HG03095 (cell line): ENCODE measurements at regions not wholly inside any gene's neighbourhood (a gene's known extent, or its start where the extent isn't known, plus 50 kb on each side); places are given as distances from the start of the nearest gene placed in this dataset.
"Not testable (repeated sequence)": the region's sequence is repeated elsewhere in the genome, so short reads cannot be mapped to it uniquely, and the experiment has no call there.

Experiments
- ATAC-seq: cut with Tn5 transposase; IDR thresholded peaks from one replicate; pipeline ENCODE4 v1.9.1; 2021; ENCODE audit warnings: moderate library complexity; ENCODE audit not compliant: unreplicated experiment

DNA sequence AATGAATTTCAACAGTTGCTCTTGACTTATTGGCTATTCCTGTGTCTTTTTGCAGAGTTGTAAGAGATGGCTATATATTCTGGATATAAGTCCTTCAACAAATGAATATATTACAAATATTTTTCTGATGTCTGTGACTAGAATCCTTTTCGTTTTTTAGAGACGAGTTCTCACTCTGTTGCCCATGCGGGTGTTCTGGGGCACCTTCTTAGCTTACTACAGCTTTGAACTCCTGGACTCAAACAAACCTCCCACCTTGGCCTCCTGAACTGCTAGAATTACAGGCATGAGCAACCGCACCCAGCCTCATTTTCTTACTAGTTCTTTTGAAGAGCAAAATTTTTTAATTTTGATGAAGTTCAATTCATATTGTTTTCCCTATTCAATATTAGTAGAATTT lies 287.8 kb downstream of the LIG4 start:
- no peak for ATAC-seq

DNA sequence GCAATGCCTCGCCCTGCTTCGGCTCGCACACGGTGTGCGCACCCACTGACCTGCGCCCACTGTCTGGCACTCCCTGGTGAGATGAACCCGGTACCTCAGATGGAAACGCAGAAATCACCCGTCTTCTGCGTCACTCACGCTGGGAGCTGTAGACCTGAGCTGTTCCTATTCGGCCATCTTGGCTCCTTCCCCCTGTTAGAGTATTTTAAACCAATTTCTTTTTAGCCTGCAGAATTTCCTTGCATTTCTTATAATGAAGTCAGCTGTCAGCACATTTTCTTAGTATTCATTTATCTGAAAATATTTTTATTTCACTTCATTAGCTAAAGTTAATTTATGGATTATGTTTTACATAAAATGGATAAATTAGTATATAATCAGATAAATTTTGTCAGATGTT lies 288.8 kb downstream of the LIG4 start:
- not testable (repeated sequence) for ATAC-seq

DNA sequence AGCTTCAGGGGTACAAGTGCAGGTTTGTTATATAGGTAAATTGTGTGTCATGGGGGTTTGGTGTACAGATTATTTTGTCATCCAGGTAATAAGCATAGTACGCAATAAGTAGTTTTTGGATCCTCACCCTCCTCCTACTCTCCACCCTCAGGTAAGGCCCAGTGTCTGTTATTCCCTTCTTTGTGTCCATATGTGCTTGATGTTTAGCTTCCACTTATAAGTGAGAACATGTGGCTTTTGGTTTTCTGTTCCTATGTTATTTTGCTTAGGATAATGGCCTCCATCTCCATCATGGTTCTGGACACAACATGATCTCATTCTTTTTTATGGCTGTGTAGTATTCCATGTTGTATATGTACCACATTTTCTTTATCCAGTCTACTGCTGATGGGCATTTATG lies 298.4 kb downstream of the LIG4 start:
- not testable (repeated sequence) for ATAC-seq

DNA sequence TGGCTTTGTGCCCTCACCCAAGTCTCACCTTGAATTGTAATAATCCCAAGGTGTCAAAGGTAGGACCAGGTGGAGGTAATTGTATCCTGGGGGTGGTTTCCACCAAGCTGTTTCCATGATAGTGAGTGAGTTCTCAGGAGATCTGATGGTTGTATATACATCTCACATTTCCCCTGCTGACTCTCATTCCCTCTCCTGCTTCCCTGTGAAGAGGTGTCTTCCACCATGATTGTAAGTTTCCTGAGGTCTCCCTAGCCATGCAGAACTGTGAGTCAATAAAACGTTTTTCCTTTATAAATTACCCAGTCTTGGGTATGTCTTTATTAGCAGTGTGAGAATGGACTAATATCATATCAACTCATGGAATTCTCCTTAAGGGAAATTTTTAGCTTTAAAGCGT lies 302.6 kb downstream of the LIG4 start:
- ATAC-seq, result no peak

DNA sequence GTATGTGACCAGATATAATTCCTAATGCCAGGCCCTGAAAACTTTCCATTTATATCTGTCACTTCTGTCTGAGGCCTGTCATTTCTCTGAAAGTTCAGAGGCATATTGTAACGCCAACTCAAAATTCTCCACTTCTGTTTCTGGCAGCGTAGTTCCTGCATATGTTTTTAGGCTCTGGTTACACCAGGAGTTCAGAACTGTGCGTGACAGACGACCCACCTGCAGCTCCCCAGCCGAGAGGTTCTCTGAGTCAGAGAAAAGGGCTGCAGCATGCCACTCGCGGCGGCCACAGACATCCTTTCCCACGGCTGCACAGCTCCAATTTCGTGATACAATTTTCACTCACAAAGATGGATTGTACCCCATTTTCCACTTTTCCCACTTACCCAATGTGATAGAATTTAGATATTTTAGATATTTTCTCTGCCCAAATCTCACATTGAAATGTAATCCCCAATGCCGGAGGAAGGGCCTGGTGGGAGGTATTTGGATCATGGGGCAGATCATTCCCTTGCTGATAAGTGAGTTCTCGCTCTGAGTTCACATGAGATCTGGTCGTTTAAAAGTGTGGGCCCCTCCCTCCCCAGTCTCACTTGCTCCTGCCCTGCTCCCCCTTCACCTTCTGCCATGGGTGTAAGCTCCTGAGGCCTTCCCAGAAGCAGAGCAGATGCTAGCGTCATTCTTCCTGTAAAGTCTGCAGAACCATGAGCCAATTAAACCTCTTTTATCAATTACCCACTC lies 308.1 kb downstream of the LIG4 start:
- ATAC-seq, result no peak

DNA sequence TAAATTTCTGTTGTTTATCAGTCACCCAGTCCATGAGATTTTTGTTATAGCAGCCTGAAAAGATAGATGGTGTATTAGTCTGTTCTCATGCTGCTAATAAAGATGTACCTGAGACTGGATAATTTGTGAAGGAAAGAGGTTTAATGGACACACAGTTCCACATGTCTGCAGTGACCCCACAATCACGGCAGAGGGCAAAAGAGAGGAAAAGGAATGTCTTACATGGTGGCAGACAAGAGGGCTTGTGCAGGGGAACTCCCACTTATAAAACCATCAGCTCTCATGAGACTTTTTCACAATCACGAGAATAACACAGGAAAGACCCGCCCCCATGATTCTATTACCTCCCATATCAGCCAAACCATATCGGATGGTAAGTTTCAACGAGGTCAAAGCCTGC lies 309.2 kb downstream of the LIG4 start:
- ATAC-seq, result no peak

DNA sequence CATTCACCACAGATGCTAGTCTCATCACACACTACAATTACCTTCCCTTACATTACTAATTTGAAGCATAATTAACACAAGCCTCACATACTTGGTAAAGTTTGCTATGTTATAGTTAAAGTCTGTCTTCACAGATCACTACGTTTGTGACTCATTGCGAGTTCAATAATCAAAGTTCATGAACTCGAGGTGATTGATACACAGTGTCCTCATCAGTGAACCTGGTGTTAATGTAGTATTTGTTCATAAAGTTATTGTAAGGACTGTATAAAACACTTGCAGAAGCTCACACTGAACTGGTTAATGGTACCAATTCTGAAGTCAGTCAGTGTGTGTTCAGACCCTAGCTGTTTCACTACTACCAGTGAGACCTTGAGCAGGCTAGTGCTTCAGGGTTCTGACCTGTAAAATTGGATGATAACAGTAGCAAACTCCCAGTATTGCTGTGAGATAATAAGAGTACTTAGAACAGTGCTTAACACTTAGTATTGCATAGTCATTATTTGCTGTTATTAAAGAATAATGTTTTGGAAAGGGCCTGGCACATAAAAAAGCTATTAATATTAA lies 313.3 kb downstream of the LIG4 start:
- ATAC-seq, result no peak

DNA sequence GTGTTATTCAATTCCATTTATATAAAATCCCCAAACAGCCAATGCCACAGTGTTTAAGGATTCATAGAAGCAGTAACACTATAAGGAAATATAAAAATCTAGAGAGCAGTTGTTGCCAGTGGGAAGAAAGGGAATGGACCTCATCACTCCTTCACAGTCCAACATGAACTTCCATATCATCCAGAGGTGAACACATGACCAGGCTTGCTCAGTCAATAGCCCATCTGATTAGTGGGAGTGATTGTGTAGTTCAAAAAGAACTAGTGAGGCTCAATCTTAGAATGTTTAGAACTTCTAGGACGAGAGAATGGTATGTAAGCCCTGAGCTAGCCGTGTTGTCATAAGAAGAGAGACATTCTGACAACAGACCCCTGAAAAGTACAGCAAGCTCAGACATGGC lies 314.1 kb downstream of the LIG4 start:
- ATAC-seq, result no peak

DNA sequence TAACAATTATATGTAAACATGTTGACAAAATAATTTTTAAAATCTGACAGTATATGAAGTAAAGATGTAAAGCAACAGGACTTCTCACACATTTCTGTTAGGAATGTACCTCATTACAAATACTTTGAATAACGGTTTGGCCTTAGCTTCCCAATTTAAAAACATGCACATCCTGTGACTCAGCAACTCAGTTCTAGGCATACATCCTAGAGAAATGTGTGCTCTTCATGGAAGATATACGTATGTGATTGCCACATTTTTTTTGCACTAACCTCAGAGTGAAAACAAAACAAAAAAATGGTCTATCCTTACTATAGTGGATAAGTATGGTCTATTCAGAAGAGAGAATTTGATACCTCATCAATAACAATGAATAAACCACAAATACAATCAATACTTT lies 314.6 kb downstream of the LIG4 start:
- ATAC-seq, result no peak

DNA sequence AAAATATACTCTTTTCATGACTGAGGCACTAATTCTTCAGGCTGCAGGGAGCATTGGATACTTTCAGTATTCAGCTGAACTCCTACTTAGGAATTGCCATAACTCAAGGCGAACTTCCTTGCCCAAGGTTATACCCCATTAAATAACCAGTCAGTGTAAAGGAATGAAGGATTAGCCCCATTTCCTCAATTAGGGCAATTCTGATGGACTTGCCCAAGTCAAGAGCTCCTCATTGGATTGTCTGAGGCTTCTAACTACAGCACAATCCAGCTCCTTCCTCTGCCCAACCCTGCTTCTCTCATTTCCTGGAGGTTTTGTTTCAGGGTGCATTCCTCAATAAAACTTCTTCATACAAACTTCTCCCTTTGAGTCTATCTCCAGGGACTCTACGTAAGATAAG lies 329.2 kb downstream of the LIG4 start:
- no peak for ATAC-seq

DNA sequence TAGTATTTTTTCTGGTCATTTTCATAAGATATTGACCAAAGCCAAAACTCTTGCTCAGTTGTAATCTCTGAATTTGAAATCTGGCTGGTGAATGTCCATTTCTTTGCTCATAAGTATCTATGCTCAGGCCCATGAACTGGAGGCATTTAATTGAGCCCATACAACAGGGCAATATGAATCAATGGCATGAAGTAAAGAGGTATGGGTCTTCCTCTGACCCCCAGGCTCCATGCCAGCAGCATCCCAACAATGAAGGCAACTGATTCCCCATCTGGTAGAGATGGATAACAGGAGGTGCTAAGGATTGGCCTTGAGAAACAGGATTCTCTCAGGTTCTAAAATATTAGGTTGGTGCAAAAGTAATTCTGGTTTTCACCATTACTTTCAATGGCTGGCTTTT lies 330.8 kb downstream of the LIG4 start:
- no peak for ATAC-seq

DNA sequence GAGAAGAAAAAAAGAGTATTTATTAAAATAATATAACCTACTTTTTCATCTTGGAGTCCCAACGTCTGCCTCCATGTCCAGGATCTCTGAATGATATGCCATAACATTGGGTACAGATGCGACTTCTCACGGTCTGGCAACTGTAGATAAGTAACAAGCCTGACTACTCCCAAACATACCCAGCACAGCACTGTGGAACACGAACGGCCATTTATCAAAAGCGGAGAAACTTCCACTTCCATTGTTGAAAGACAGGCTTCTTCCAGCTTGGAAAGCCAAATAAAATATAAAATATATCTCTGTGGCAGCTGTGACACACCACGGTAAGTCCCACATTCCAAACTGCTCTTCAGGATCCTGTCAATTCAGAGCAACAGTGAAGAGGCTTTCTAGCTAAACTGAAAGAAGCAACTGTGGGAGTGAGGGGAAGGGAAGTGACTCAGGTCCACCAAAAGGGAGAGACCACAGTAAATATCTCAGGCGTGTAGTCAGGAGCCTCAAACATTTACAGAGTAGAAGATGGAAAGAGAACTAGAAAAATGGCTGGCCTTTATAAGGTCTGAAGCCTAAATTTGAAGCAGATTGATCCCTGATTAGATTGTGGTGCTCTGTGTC lies 331.7 kb downstream of the LIG4 start:
- ATAC-seq, result no peak

DNA sequence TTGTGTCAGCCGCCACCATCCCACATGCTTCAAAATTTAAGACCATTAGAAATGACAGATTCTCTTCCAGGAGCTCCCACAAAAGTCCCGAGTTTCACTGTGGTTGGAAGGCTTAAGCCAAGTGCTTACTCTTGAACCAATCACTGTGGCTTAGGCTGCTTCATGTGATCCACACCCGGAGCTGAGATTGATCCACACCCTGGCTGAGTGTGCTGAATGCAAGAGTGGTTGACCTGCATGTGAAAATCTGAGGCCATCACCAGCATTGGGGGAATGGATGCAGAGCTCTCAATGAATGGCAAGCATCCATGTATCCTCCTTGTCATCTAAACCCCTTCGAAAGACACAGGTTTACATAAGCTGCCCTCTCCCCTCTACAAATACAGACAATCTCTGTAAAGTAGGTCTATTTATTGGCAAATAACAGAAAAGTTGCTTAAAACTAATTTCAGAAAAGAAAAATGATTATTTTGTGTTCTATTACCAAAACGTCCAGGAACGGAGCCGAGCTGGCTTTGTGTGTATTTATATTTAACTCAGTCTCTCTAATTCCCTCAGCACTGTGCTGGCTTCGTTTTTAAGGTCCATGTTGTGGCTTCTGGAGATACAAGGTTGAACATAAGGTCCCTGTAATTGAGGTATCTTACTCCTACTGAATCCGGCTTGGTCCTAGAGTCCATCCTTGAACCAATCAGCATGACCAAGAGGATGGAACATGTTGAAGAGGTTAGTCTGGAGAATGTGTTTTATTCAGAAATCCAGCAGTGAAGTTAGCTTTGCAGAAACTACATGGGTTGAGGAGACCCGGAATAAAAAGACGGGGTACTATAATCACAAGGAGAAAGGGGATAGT lies 332.4 kb downstream of the LIG4 start:
- ATAC-seq, result no peak

DNA sequence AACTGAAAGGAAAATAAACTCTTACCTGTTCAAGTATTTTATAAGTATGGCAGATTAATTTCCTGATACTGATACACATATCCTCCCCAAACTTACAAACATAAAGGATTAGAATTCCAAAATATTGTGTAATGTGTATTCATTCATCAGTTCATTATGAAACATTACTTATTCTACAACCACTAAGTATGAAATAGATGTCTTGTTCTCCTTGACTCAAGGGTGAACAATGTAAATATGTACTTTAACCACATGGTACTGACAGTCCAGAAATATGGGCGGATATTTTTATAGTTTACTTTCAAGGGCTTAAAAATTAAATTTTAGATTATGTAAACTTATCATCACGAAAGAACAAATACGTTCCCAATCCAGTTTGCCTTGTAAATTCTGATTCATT lies 334.0 kb downstream of the LIG4 start:
- no peak for ATAC-seq

DNA sequence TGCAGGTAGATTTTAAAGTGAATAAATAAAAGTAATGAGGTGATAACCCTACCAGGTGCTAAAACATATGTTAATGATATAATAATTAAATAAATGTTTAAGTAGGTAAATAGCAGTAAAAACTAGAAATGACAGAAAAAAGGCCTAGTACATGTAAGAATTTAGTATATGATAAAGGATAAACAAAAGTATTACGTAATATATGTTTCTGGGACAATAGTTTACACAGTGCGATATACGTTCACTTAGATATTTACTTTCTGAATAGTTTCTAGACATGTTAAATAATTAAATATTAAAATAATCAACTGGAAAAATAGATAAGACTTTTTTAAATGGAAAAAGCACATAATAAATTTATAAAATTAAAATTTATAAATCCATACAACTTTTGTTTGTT lies 340.9 kb downstream of the LIG4 start:
- no peak for ATAC-seq

DNA sequence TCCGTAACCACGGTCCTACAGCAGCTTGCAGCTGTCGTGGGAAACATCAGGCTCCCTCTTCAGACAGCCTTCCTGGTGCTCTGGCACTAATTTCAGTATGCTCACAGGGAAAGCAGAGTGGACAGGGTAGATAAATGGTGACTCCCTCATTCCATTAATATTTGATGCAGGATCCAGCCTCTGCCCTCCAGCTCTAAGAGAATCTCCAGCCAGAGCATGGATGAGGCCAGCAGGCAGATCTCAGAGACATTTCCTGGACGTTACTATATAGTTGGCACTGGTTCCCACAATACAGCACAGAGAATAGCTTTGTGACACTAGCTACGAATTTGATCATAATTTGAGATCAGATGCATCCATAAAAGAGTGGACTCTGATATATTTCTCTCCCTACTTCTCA lies 341.4 kb downstream of the LIG4 start:
- ATAC-seq, result no peak

DNA sequence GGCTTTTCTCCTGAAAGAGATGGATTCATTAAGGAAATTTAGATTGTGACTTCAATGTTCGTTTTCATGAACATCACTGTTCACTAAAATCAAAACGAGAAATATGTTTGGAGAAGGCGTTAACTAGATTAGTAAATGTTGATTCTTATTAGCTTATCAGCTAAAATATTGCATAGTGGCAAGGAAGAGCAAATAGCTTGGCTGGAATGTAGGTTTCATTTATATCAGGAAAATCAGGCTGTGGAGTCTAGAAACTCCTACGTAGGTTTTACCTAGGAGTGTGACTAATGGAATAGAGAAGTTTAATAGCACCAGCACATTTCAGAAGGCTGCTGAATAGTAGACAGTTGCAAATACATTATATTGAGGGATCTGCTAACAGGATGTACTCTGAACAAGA lies 344.9 kb downstream of the LIG4 start:
- ATAC-seq, result no peak

DNA sequence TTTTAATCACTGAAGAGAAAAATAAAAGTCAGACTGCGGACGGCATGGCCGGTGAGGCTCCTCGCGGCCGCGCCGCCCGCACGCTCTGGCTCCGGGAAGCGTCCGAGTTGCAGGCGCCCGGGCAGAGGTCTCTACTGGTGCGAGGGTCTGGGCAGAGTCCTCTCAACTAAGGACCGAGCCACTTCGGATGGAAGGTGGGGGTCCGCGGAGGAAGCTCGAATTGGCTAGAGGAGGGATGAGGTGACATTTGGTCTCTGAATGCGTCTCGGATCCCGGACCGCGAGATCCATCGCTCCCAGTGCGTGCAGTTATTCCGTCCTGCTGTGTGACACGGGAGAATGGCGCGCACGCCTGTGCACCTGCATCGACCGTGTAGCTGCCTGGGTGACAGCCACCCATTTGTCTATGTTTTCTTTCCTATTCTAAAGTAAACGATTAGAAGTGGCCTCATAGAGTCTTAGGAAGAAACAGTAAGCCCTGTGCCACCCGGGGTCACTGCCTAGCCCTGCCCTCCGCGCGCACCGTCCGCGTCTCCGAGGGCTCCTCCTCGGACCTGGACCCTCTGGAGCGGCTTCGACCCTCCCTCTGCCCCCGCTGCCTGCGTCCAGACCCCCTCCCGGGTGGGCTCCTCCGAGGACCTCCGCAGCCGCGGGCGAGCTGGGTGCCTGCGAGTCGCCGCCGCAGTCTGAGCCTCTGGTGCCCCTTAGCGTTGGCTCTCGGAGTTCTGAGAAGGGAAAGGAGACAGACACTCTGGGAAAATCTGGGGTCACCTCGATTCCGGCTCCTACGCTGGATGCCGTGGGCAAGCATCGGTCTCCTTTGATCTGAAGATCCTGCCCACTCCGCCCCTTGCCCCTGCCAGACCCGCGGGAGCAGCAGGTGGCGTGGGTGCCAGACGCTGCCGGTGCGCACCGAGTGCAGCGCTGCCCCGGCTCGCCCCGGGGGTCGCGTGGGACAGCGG lies 347.4 kb downstream of the LIG4 start:
- ATAC-seq, result no peak

DNA sequence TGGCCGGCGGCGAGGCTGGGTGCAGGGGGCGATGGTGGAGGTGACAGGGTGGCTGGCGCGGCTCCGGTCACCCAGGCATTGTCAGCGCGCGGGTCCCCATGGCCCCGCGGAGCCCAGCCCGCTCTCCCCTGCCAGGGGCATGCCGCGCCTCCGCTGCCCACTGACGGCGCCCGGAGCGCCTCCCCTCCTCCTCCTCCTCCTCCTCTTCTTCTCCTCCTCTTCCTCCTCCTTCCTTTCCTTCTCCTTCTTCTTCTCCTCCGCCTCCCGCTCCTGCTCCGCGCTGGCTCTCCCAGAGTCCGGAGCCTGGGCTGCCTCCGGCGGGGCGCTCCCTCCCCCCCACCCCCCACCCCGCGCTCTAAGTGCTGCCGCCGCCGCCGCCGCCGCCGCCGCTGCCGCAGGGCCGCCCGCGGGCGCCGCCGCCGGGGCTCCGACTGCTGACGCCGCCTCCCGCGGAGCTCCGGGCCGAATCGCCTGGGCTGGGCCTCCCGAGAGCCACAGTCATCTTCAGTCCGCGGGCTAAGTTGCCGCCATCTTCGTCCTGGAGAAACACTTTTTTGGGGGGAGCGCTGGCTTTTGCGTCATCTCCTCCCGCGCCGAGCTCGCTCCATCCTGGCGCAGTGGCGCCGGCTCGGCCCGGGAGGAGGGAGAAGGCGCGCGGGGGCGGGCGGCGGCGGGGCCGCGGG lies 348.3 kb downstream of the LIG4 start:
- ATAC-seq, result no peak
